Dendritic cell treated with granulocyte-macrophage colony-stimulating factor and Interleukin-4, amounts not matched to agents 40 ng/mL and 50 ng/mL, for 4 days (primary cell): ENCODE measurements at regions not wholly inside any gene's neighbourhood (a gene's known extent, or its start where the extent isn't known, plus 50 kb on each side); places are given as distances from the start of the nearest gene placed in this dataset.

Experiments used
- H3K27ac Mint-ChIP-seq: one replicate; pipeline ENCODE4 v1.8.0; 2022; ENCODE audit warnings: mild to moderate bottlenecking, mixed read lengths
- H3K27me3 Mint-ChIP-seq: one replicate; pipeline ENCODE4 v1.8.0; 2022; ENCODE audit warnings: mild to moderate bottlenecking, mixed read lengths
- H3K36me3 Mint-ChIP-seq: one replicate; pipeline ENCODE4 v1.8.0; 2022; ENCODE audit warnings: low read depth, mixed read lengths
- H3K4me1 Mint-ChIP-seq: one replicate; pipeline ENCODE4 v1.8.0; 2022; ENCODE audit warnings: low read depth, mixed read lengths
- H3K4me3 Mint-ChIP-seq: one replicate; pipeline ENCODE4 v1.8.0; 2022; ENCODE audit warnings: mild to moderate bottlenecking, moderate library complexity, mixed read lengths
- H3K9me3 Mint-ChIP-seq: one replicate; pipeline ENCODE4 v1.8.0; 2022; ENCODE audit warnings: mixed read lengths
- intact Hi-C: fragments of 100-400 bp; cut with micrococcal nuclease; formaldehyde crosslinking; loops from one replicate; pipeline ENCODE4 v1.15.0; 2022

DNA sequence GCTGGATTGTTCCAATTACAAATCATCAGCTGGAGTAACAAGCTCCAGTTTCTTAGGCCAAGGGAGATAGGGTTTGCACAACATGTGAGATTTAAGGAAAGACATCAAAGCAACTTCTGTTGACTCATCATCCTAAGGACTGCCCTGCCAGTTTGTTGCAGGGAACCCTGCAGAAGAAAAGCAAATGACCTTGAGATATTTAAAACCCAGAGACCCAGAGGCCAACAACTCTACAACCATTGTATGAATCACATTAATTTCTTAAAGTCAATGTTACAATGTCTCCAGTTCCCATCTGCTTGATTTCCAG, 491.8 kb upstream of the ACVR2A start:
- intact Hi-C loops, result no loop called here
- H3K9me3 Mint-ChIP-seq, result no peaks in the 10 kb centered on the region
- no peaks in the 10 kb centered on the region for H3K36me3 Mint-ChIP-seq
- no peaks in the 10 kb centered on the region for H3K27me3 Mint-ChIP-seq
- no peak overlapping the region for H3K27ac Mint-ChIP-seq
- no peak overlapping the region for H3K4me3 Mint-ChIP-seq
- H3K4me1 Mint-ChIP-seq, result no peaks in the 10 kb centered on the region

DNA sequence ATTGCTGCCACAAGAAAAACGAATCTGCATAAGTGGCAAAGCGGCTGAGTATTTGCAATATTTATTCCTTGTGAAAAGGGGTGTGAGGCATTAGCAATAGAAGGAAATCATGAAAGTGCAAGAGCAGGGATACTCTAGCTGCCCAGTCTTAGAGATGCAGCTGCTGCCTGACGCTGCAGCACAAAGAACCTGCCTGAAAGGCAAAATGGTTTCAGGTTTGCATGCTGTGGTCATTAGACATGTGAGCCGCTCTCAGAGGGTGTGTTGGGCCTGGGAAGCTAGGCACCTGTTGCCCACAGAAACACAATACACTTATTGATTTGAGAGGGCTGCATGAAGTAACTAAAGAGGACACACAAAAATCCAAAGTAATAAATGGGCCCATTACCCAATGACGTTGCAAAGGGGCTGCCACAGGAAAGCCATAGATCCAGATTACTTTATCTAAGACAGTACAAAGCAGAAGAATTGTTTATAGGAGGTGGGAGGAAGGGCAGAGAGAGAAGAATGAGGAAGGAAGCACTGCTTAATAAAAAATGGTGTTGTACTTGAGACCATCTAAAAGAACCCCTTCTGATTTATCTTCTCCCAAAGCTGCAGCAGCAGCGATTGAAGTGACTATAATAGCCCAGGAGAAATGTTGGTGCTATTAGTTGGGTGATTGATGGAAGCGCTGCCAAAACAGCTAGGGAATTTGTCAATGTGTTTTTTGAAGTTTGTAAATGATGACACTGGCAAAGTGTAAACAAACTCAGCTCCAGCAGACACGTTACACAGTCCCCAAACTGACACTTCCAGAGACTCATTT, 492.4 kb upstream of the ACVR2A start:
- no peaks in the 10 kb centered on the region for H3K9me3 Mint-ChIP-seq
- H3K4me3 Mint-ChIP-seq, result no peak overlapping the region
- no peaks in the 10 kb centered on the region for H3K36me3 Mint-ChIP-seq
- H3K4me1 Mint-ChIP-seq, result no peaks in the 10 kb centered on the region
- H3K27ac Mint-ChIP-seq, result no peak overlapping the region
- no peaks in the 10 kb centered on the region for H3K27me3 Mint-ChIP-seq
- intact Hi-C loops, result no loop called here

DNA sequence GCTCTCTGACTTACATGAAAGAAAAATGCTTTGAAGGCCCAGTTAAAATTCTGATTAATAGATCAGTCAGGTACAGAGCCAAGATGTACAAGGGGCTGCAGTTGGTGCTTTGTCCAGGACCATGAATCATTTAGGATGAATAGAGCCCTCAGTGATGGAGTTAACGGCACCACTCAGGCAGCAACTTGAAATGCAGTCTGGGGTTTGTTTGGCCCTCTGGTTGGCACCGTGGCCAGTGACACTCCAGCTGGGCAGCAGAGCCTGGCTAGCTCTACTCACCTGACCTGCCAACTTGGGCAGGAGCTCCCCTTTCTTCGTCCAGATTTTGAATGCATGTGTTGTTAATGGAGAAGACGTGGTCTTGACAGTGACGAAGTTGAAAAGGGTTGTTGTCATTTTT, 493.0 kb upstream of the ACVR2A start:
- Mint-ChIP-seq H3K4me3 (no peak overlapping the region), H3K36me3 (no peaks in the 10 kb centered on the region), H3K4me1 (no peaks in the 10 kb centered on the region), H3K27ac (no peak overlapping the region), H3K27me3 (no peaks in the 10 kb centered on the region), H3K9me3 (no peaks in the 10 kb centered on the region)
- intact Hi-C loops, result no loop called here

DNA sequence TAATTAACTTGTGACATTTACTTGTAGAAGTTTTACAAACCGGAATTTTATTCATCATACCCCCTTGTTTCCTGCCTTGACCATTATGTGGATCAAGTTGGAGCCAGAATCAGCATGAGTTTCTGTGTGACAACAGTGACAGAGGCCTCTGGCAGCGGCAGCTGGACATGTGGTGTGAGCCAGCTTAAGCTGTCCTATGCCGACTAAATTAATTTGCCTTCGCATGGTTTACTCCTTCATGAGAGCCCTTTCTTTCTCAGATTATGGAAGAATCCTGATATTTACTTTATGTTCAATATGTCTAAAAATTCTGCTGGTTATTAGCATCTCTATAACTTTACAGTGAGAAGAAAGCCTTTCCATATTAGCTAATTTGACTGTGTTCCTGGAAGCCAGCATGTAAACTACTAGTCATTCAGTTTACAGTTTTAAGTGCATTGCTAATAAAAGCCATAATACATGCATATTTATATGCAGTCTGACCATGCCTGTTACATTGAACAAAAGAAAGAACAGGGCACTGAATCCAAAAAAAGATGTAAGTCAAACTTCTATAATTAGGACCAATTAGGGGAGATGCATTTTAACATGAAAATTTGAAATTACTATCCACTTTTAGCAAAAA, 495.8 kb upstream of the ACVR2A start:
- H3K4me1 Mint-ChIP-seq, result no peaks in the 10 kb centered on the region
- no peaks in the 10 kb centered on the region for H3K27me3 Mint-ChIP-seq
- H3K4me3 Mint-ChIP-seq, result no peak overlapping the region
- intact Hi-C loops, result no loop called here
- no peak overlapping the region for H3K27ac Mint-ChIP-seq
- no peaks in the 10 kb centered on the region for H3K36me3 Mint-ChIP-seq
- peaks cover 24% of the 10 kb centered on the region for H3K9me3 Mint-ChIP-seq

DNA sequence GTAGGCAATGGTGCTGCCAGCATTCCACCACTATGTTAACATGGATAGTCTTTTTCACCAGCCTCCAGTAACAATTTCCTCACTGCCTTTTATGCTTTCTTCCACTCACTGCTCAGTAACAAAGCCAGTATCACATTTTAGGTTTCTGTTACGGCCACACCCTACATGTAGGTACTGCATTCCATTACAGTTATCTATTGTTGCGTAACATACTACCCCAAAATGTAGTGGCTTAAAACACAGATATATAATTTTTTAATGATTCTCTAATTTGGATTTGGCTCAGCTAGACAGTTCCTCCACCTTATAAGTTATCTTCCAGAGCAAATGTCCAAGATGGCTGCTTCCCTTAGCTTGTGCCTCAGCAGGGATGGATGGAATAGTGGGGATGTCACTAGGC, 498.7 kb upstream of the ACVR2A start:
- Mint-ChIP-seq H3K27me3 (no peaks in the 10 kb centered on the region), H3K27ac (no peak overlapping the region), H3K9me3 (peaks cover 38% of the 10 kb centered on the region), H3K36me3 (no peaks in the 10 kb centered on the region), H3K4me1 (no peaks in the 10 kb centered on the region), H3K4me3 (no peak overlapping the region)
- intact Hi-C loops, result no loop called here

DNA sequence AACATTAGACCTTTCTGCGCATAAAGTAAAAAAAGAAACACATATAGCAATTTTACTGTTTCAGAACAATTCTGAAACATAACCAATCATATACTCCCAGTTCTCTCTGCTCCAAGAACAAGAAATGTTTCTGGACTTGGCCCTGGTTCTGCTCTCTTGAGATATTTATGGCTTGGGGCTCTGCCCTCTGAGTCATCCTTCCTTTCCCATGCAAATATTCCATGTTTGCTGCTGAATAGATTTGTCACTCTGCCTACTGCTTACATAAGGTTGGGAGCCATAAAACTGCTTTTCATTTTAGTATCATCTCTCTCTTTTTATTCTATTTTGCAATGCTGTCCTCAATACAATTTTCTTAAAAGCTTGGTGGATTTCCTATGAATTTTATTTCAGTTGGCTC, 499.6 kb upstream of the ACVR2A start:
- no peaks in the 10 kb centered on the region for H3K36me3 Mint-ChIP-seq
- no peak overlapping the region for H3K27ac Mint-ChIP-seq
- H3K4me3 Mint-ChIP-seq, result no peak overlapping the region
- no peaks in the 10 kb centered on the region for H3K4me1 Mint-ChIP-seq
- H3K9me3 Mint-ChIP-seq, result peaks cover 38% of the 10 kb centered on the region
- intact Hi-C loops, result no loop called here
- H3K27me3 Mint-ChIP-seq, result no peaks in the 10 kb centered on the region

DNA sequence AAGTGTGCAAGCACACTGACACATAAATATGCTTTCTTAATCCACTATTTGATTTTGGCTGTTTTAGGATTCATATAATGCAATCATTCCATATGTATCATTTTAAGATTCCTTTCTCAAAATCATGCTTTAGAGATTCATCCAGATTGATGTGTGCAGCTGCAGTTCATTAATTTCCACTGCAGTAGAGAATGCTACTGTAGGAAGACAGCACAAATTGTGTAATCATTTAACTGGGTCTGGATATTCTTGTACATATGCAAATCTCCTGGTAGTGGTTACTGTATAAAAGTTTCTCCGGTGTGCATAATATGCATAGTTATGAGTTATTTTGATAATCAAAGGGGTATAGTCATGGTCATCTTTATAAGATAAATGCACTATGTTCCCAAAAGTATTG, 502.5 kb upstream of the ACVR2A start:
- peaks cover 38% of the 10 kb centered on the region for H3K9me3 Mint-ChIP-seq
- no peak overlapping the region for H3K27ac Mint-ChIP-seq
- intact Hi-C loops, result no loop called here
- no peak overlapping the region for H3K4me3 Mint-ChIP-seq
- H3K36me3 Mint-ChIP-seq, result no peaks in the 10 kb centered on the region
- H3K4me1 Mint-ChIP-seq, result no peaks in the 10 kb centered on the region
- H3K27me3 Mint-ChIP-seq, result no peaks in the 10 kb centered on the region

DNA sequence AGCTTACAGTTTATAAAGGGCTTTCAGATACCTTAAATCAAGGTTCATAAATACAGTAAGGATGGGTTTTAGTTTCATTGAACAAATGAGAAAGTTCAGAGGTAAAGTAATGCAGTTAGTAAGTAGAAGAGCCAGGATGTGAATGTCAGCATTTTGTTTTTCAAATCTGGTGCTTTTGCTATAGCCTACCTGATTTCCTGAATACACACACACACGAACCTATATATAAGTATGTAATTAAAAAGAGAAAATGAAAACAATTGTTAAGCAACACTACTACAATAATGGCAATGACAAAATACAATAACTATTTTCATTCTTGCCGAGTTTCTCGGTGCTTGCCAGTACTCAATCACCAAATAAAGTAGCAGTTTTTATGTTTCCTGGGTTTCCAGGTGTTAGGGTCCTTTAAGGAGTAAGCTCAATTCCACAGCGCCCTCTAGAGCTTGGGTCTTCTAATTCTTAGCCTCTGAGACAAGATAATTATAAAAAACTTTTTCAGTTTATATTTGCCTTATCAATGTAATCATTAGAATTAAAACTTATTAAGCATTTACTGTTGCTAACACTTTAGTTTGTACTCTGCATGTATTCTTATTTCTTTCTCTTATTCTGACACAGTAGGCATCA, 512.9 kb upstream of the ACVR2A start:
- no peaks in the 10 kb centered on the region for H3K36me3 Mint-ChIP-seq
- H3K27me3 Mint-ChIP-seq, result no peaks in the 10 kb centered on the region
- H3K4me1 Mint-ChIP-seq, result peaks cover 8% of the 10 kb centered on the region
- H3K4me3 Mint-ChIP-seq, result no peak overlapping the region
- no peaks in the 10 kb centered on the region for H3K9me3 Mint-ChIP-seq
- H3K27ac Mint-ChIP-seq, result no peak overlapping the region
- intact Hi-C loops, result no loop called here

DNA sequence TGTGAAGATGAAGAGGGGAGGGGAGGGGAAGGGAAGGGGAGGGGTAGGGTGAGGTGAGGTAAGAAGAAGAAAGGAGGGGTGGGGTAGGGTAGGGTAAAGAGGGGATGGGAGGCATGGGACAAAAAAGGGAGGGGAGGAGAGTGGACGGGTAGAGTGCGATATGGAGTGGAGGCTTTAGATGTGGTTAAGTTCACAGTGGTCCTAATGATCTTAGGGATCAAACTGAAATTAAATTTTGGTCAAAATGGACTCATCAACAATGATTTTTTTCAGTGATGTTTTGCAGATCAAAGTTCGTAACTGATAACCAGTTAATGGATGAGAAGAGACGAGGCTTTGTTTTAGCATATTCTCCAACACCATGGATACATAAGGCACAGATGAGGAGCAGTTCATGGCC, 513.9 kb upstream of the ACVR2A start:
- intact Hi-C loops, result no loop called here

DNA sequence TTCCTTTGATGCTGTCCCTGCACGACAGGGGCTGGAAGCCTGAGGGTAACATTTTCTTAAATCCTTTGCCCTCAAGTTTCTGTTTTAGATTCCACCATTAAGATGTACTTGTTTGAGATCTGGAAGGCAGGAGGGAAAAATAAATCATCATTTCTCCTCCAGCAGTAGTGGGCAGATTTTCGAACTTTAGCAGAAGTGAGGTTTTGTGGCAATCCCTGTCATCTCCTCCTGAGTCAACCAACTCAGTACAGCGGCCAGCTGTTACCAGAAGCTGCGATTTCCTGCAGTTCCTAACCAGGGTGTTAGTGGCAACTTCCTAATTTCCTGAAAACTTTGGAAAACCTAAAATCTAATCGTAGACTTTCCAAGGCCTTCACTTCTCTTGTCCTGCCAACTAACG, 517.2 kb upstream of the ACVR2A start:
- Mint-ChIP-seq H3K4me3 (no peak overlapping the region), H3K27me3 (no peaks in the 10 kb centered on the region), H3K9me3 (no peaks in the 10 kb centered on the region), H3K4me1 (peaks cover 19% of the 10 kb centered on the region), H3K36me3 (no peaks in the 10 kb centered on the region), H3K27ac (no peak overlapping the region)
- intact Hi-C loops, result no loop called here

More for the DNA sequence above, 513.9 kb upstream of the ACVR2A start:
- peaks cover 18% of the 10 kb centered on the region for H3K4me1 Mint-ChIP-seq
- no peaks in the 10 kb centered on the region for H3K36me3 Mint-ChIP-seq
- H3K27ac Mint-ChIP-seq, result no peak overlapping the region
- no peak overlapping the region for H3K4me3 Mint-ChIP-seq
- H3K27me3 Mint-ChIP-seq, result no peaks in the 10 kb centered on the region
- H3K9me3 Mint-ChIP-seq, result no peaks in the 10 kb centered on the region

DNA sequence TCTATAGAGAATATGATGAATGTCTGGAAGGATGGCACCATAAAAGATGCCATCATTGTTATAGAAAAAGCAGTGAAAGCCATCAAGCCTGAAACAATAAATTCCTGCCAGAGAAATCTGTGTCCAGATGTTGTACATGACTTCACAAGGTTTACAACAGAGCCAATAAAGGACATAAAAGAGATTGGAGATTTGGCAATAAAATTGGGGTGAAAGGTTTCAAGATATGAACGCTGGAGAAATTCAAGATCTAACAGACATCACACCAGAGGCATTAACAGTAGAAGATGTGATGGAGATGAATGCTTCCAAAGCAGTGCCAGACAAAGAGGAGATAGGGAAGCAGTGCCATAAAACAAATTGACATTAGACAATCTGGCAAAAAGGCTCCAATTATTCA, 518.8 kb upstream of the ACVR2A start:
- intact Hi-C loops, result no loop called here
- Mint-ChIP-seq H3K27ac (no peak overlapping the region), H3K27me3 (no peaks in the 10 kb centered on the region), H3K9me3 (peaks cover 16% of the 10 kb centered on the region), H3K4me3 (no peak overlapping the region), H3K4me1 (peaks cover 19% of the 10 kb centered on the region), H3K36me3 (no peaks in the 10 kb centered on the region)

DNA sequence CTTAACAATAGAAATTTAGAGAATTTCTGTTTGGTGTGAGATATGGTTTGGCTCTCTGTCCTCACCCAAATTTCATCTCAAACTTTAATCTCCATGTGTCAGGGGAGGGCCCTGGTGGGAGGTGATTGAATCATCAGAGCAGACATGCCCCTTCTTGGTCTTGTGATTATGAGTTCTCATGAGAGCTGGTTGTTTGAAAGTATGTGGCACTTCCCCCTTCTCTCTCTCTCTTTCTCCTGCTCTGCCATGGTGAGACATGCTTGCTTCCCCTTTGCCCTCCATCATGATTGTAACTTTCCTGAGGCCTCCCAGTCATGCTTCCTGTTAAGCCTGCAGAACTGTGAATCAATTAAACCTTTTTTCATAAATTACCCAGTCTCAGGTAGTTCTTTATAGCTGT, 524.7 kb upstream of the ACVR2A start:
- Mint-ChIP-seq H3K36me3 (no peaks in the 10 kb centered on the region), H3K27ac (no peak overlapping the region), H3K4me3 (no peak overlapping the region), H3K27me3 (no peaks in the 10 kb centered on the region), H3K9me3 (peaks cover 61% of the 10 kb centered on the region), H3K4me1 (no peaks in the 10 kb centered on the region)
- intact Hi-C loops, result no loop called here

DNA sequence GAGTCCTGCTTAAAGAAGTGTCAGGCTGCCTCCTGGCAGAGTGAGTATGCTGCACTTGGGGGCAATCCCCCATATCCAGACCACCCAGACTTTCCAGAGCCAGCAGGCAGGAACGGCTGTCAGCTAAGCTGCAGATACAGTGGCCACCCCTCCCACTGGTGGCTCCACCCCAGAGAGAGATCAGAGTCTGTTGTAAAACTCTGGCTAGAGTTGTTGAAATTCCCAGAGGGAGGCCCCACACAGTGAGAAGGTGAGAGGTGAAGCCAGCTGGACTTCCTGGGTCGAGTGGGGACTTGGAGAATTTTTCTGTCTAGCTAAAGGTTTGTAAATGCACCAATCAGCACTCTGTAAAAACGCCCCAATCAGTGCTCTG, 533.8 kb upstream of the ACVR2A start:
- intact Hi-C loops, result no loop called here
- Mint-ChIP-seq H3K27me3 (no peaks in the 10 kb centered on the region), H3K36me3 (no peaks in the 10 kb centered on the region), H3K27ac (no peak overlapping the region), H3K4me1 (no peaks in the 10 kb centered on the region), H3K4me3 (no peak overlapping the region), H3K9me3 (no peaks in the 10 kb centered on the region)

DNA sequence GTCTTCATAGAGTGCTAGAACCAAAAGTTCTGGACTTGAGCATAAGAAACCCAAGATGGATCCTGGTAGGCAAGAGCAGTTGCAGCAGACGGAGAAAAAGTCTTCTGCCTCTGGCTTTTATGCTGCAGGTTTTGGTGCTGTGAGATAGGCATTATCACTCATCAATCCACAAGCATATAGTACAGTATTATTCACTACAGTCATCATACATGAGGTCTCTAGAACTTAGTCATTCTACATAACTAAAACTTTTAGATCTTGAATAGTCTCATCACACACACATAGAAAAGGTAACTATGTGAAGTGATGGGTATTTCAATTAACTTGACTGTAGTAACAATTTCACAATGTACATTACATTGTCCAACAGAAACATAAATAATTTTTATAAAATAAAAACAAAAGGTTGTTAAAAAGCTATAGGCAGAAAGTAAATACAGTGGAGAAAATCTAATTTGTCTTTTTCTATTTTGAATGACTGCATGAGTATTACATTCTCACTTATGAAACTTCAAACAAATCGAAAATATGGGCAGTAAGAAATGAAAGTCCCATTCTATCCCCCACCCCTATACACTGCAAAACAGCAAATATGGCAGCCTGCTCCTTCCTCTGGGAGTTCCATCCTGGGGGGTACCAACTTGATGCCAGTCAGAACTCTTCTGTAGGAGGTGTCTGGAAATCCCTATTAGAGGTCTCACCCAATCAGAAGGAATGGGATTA, 534.3 kb upstream of the ACVR2A start:
- H3K9me3 Mint-ChIP-seq, result no peaks in the 10 kb centered on the region
- no peaks in the 10 kb centered on the region for H3K27me3 Mint-ChIP-seq
- no peak overlapping the region for H3K27ac Mint-ChIP-seq
- H3K4me1 Mint-ChIP-seq, result no peaks in the 10 kb centered on the region
- no peak overlapping the region for H3K4me3 Mint-ChIP-seq
- intact Hi-C loops, result no loop called here
- H3K36me3 Mint-ChIP-seq, result no peaks in the 10 kb centered on the region
